ENCODE measurements at regions not wholly inside any gene's neighbourhood (a gene's known extent, or its start where the extent isn't known, plus 50 kb on each side); places are given as distances from the start of the nearest gene placed in this dataset.
A peak's percentile ranks its signal among the peaks of the same experiment; 100 is the strongest.
"Not testable (repeated sequence)": the region's sequence is repeated elsewhere in the genome, so short reads cannot be mapped to it uniquely, and the experiment has no call there.

GRCh38 chr15:69664572-69665571 lies 212.3 kb downstream of the RPLP1 start:
- peak overlapping the region in 3 of 21 experiments; percentile 6 to 77 (median 29) for H3K27ac ChIP-seq
- no peak overlapping the region for H3K4me3 ChIP-seq

GRCh38 chr15:69665641-69666111 lies 213.1 kb downstream of the RPLP1 start:
- no peak overlapping the region for H3K4me3 ChIP-seq
- peak overlapping the region in 6 of 21 experiments; percentile 6 to 77 (median 34) for H3K27ac ChIP-seq

- Histone ChIP-seq H3K27ac (peak overlapping the region in 12 of 21 experiments; percentile 23 to 77 (median 50)), H3K4me3 (no peak overlapping the region)
Observed at GRCh38 chr15:69666441-69666882, 213.8 kb downstream of the RPLP1 start.

- Histone ChIP-seq H3K27ac (peak overlapping the region in 12 of 21 experiments; percentile 16 to 77 (median 50)), H3K4me3 (no peak overlapping the region)
Observed at GRCh38 chr15:69666921-69667811, 214.5 kb downstream of the RPLP1 start.

GRCh38 chr15:69668039-69668705 lies 215.6 kb downstream of the RPLP1 start:
- no peak overlapping the region for H3K4me3 ChIP-seq
- peak overlapping the region in 8 of 21 experiments; percentile 6 to 77 (median 52) for H3K27ac ChIP-seq

DNA sequence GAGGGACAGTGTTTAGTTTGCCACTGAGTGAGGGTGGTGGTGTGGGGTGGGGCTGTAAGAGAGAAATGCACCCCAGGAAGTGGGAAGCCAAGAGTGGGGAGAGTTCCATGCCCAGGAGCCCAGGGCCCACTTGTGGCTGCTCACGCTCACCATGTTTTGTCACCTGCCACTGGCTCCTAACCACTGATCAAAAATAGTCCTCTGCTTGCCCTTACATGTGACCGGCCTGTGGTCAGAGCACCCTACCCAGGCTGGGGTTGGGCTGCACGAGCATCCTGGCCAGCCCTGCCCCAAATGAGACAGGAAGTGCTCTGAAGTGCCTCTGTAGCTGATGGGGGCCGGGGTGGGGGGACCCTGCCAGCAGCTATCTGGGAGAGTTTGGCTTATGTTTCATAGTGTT lies 216.3 kb downstream of the RPLP1 start:
- H3K27ac ChIP-seq, result peak overlapping the region in 3 of 21 experiments; percentile 16 to 77 (median 70)
- H3K4me3 ChIP-seq, result no peak overlapping the region

DNA sequence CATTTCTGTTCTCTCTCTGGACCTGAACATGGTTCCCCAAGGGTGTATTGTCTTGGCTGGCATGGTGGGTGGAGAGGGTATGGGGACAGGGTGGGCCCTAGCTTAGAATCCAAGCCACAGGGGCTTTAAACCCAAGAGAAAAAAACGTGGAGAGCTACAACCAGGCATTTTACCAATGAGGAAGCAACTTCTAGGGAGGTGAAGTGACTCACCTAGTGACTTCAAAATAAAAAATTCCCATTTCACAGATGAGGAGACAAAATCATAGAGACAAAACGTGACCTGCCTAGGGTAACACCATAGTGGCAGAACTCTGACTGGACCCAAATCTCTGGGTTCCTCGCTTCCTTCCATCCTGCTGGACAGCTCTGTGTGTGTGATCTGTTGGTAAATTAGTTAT lies 216.8 kb downstream of the RPLP1 start:
- no peak overlapping the region for H3K4me3 ChIP-seq
- H3K27ac ChIP-seq, result peak overlapping the region in 2 of 21 experiments; percentile 16 to 77

GRCh38 chr15:69673291-69673881 lies 220.8 kb downstream of the RPLP1 start:
- Histone ChIP-seq H3K4me3 (no peak overlapping the region), H3K27ac (no peak overlapping the region)

GRCh38 chr15:69675731-69676130 lies 223.1 kb downstream of the RPLP1 start:
- H3K4me3 ChIP-seq, result no peak overlapping the region
- H3K27ac ChIP-seq, result no peak overlapping the region

DNA sequence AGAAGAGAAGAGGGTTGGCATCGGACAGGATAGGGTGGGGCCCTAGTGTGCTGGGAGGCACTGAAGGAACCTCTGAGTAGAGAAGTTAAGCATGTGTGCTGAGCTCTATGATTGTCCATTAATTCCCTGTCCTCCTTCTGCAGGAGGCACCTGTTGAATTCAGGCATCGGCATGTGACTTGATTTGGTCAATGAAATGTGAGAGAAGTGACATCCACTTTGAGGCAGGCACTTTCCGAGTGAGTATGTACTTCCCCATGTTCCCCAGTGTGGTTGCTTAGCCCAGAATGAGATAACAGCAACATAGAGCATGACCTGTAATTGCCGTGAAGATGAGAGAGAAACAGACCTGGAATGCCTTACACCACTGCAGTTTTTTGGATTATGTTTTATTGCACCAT lies 224.8 kb downstream of the RPLP1 start:
- Histone ChIP-seq H3K27ac (no peak overlapping the region), H3K4me3 (no peak overlapping the region)

DNA sequence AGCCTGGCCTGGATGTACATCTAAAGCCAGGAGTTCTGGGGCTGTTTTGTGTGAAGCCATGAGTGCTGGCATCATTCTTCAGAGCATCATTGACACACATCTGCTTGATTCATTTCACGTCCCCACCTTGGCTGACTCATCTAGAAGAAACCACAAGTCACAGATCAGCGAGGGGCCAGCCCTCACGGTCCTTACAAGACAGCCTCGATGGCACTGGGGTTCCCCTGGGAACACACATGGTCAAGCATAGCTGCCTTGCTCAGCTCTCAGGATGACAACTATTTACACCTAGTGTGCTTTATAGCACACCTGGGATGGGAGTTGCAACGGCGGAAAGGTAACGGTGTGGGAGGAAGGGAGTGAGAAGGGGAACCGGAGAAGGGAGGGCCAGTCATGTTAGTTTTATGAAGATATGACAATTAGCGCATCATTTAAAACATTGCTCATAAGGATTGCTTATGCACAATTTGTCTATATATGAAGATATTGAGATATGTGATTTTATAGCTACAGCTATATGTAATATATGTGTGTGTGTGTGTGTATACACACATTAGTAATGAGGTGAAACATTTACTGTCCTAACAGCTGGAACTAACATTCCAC lies 227.1 kb downstream of the RPLP1 start:
- Histone ChIP-seq H3K27ac (no peak overlapping the region), H3K4me3 (no peak overlapping the region)

GRCh38 chr15:69684823-69685222 lies 232.2 kb downstream of the RPLP1 start:
- H3K27ac ChIP-seq, H3K4me3 ChIP-seq: not testable (repeated sequence)

DNA sequence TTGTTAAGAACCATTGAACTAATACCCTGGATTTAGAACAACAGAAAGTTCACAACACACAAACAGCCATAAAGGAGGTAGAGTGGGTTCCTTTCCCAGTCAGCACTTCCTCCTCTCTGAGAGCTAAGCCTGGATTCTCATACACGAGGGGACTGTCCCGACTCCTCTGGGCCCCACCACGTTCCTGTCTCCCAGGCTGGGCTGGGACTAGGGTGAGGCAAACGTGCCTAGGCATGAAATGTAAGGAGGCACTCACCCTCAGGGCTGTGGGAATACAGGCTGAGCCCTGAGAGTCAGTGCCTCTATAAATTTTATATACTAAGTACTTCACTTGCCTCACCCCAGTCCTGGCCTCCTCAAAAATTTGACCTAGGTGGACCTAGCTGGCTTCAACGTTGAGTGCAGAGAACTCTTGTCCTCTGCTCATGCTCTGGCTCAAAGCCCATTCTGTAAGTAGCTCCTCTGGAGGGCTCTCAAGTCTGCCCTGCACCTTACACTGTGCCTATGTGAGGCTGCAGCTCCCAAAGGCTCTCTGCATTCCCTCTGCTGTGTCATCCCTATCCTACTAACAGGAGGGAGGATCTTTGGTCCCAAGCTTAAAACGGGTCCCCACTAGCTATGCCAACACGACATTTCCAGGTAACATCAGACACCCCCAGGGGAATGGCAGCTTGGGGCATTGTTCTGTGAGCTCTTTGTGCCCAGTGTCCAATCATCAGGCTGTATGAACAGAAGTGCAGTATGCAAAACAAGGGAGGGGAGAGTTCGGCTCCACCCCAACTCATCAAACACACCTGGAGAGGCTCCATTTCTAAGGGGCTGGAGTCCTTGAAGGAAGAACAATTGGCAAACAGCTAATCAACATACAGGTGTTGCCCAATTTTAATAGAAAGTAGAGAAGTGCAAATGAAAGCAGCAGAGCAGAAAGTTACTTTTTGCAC lies 233.2 kb downstream of the RPLP1 start:
- peak overlapping the region in 2 of 21 experiments; percentile 11 to 13 for H3K27ac ChIP-seq

DNA sequence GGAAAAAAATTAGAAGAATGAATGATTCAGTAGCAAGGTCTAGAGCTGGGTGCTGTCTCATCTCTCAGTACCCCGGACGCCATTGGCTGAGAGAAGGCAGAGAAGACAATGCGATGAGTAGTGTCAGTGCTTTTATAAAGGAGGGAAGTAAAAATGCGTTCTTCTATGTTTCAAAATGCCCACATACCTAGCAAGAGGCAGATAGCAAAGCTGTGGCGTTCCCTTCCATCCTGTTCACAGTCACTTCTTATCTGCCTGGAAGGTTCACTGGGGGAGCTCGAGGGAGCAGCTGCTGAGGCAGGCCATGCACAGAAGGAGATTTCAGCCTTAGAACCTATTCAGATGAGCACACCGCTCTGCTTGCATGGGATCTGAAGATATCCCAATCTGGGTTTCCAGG lies 234.0 kb downstream of the RPLP1 start:
- Histone ChIP-seq H3K4me3 (no peak overlapping the region), H3K27ac (no peak overlapping the region)

More for the DNA sequence above, 233.2 kb downstream of the RPLP1 start:
- H3K4me3 ChIP-seq, result no peak overlapping the region

DNA sequence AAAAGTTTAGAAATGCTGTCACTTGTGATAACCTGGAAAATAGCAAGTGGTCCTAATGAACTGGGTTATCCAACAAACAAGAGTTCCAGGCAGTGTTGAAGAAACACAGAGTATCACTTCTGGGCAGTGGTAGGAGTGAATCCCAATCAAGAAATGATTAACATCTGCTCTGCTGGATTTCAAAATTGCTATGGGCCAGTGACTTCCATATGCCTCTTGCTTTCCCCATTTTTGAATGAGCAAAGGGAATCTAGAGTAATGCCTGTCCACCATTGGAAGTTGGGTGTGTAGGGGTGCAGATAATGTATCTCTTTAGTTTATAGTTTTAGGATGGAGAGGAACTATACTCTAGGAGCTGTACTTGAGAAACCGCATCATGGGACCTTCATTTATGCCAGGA lies 236.5 kb downstream of the RPLP1 start:
- H3K4me3 ChIP-seq, result no peak overlapping the region
- no peak overlapping the region for H3K27ac ChIP-seq

DNA sequence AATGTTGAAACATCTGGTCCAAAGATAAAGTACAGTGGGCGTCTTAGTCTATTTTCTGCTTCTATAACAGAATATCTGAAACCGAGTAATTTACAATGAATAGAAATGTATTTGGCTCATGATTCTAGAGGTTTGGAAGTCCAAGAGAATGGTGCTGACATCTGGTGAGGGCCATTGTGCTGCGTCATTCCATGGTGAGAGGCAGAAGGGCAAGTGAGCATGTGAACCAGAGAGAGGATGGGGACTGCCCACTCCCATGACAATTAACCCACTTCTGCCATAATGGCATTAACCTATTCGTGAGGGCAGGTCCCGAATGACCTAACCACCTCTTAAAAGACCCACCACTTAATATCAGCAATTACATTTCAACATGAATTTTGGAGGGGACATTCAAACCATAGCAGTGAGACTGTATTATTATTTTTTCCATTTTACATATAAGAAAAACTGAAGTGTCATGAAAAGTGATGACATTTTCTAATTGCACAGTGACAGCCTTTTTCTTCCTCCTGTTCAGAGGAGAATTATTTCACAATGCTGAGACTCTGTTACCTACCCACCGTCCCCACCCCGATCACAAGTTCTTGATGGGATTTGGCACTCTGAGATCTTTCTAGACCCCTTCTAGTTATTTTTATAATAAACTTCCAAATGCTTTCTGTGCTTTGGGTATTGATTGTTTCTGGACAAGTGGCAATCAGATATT lies 238.8 kb downstream of the RPLP1 start:
- Histone ChIP-seq H3K27ac (no peak overlapping the region), H3K4me3 (no peak overlapping the region)

DNA sequence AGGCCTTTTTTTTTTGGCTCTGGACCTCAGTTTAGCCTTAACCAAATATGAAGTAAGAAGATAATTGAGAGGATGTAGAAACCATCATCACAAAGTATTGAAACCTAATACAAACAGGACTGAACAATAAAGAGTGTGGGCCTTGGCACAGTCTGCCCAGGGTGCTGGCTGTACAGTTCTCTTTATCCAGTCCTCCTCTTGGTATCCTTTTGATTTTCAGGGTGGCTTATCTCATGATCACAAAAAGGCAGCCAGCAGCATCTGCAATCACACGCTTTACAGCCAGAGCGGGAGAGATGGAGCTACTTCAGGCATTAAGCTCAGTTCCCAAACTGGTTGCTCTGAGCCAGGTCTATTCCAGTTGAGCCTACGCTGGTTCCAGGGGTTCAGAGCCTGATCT lies 239.7 kb downstream of the RPLP1 start:
- H3K27ac ChIP-seq, result no peak overlapping the region

More for the DNA sequence above, 239.7 kb downstream of the RPLP1 start:
- no peak overlapping the region for H3K4me3 ChIP-seq

Data from skin epidermis (tissue), 12 donors.